NCI-H82 treated with DMSO at 0.1 percent for 48 hours (cell line): ENCODE measurements at regions not wholly inside any gene's neighbourhood (a gene's known extent, or its start where the extent isn't known, plus 50 kb on each side); places are given as distances from the start of the nearest gene placed in this dataset.
"Not testable (repeated sequence)": the region's sequence is repeated elsewhere in the genome, so short reads cannot be mapped to it uniquely, and the experiment has no call there.

Experiments used
- DNase-seq: peaks from one replicate; lab custom pipeline; 2025; ENCODE audit not compliant: unreplicated experiment; lab: John Stamatoyannopoulos, UW

- no peak for DNase-seq
Observed at GRCh38 chr14:46147452-46147851, 504.1 kb downstream of the RPL10L start.

- DNase-seq, result no peak
Observed at GRCh38 chr14:46147024-46147423, 504.6 kb downstream of the RPL10L start.

GRCh38 chr14:46140445-46140844 is 511.1 kb downstream of the RPL10L start:
- no peak for DNase-seq

GRCh38 chr14:46139649-46140048 is 511.9 kb downstream of the RPL10L start:
- DNase-seq, result no peak

- no peak for DNase-seq
Observed at GRCh38 chr14:46137786-46138185, 513.8 kb downstream of the RPL10L start.

- no peak for DNase-seq
Observed at GRCh38 chr14:46136456-46136855, 515.1 kb downstream of the RPL10L start.

GRCh38 chr14:46108228-46108627 is 543.4 kb downstream of the RPL10L start:
- no peak for DNase-seq

GRCh38 chr14:46100901-46101300 is 550.7 kb downstream of the RPL10L start:
- DNase-seq, result not testable (repeated sequence)

GRCh38 chr14:46091819-46092218 is 559.8 kb downstream of the RPL10L start:
- DNase-seq, result no peak

GRCh38 chr14:46087604-46088003 is 564.0 kb downstream of the RPL10L start:
- DNase-seq, result no peak

- no peak for DNase-seq
Observed at GRCh38 chr14:46074061-46074460, 577.5 kb downstream of the RPL10L start.

GRCh38 chr14:46063872-46064271 is 587.7 kb downstream of the RPL10L start:
- DNase-seq, result no peak

GRCh38 chr14:46058964-46059563 is 592.5 kb downstream of the RPL10L start:
- DNase-seq, result no peak

- DNase-seq, result no peak
Observed at GRCh38 chr14:46057799-46058198, 593.8 kb downstream of the RPL10L start.

- no peak for DNase-seq
Observed at GRCh38 chr14:46054526-46054925, 597.1 kb downstream of the RPL10L start.

- no peak for DNase-seq
Observed at GRCh38 chr14:46053221-46053620, 598.4 kb downstream of the RPL10L start.

- no peak for DNase-seq
Observed at GRCh38 chr14:46051796-46052195, 599.8 kb downstream of the RPL10L start.

- DNase-seq, result no peak
Observed at GRCh38 chr14:46048127-46048526, 603.5 kb downstream of the RPL10L start.

- no peak for DNase-seq
Observed at GRCh38 chr14:46036099-46036498, 615.5 kb downstream of the RPL10L start.

GRCh38 chr14:46034305-46034704 is 617.3 kb downstream of the RPL10L start:
- DNase-seq, result no peak

- DNase-seq, result no peak
Observed at GRCh38 chr14:46018846-46019420, 632.6 kb downstream of the RPL10L start.

GRCh38 chr14:46008348-46008747 is 643.2 kb downstream of the RPL10L start:
- DNase-seq, result no peak

- no peak for DNase-seq
Observed at GRCh38 chr14:45998554-45998953, 653.0 kb downstream of the RPL10L start.
